GM23338 (cell line): ENCODE measurements at regions not wholly inside any gene's neighbourhood (a gene's known extent, or its start where the extent isn't known, plus 50 kb on each side); places are given as distances from the start of the nearest gene placed in this dataset.

Experiments
- EZH2phosphoT487 ChIP-seq: fragments of 200-600 bp; sonication (generic); IDR thresholded peaks from one replicate; pipeline ENCODE4 v1.8.1; 2018; ENCODE audit warnings: antibody characterized with exemption; ENCODE audit not compliant: unreplicated experiment
- JUNB ChIP-seq: IDR thresholded peaks from one replicate; pipeline ENCODE4 v1.6.1; 2016; ENCODE audit warnings: antibody characterized with exemption; ENCODE audit not compliant: unreplicated experiment
- NANOG ChIP-seq: IDR thresholded peaks from 2 replicates; pipeline ENCODE4 v1.6.1; 2016; ENCODE audit warnings: antibody characterized with exemption, borderline replicate concordance
- POLR2AphosphoS5 ChIP-seq: IDR thresholded peaks from 2 replicates; pipeline ENCODE4 v1.6.1; 2016; ENCODE audit warnings: antibody characterized with exemption, low read depth
- REST ChIP-seq: IDR thresholded peaks from one replicate; pipeline ENCODE4 v1.6.1; 2018; ENCODE audit warnings: antibody characterized with exemption; ENCODE audit not compliant: unreplicated experiment
- ZNF331 ChIP-seq: fragments of 250-450 bp; sonication (Bioruptor Pico); IDR thresholded peaks from 2 replicates; pipeline ENCODE4 v1.5.0; 2020; ENCODE audit warnings: low read depth, mild to moderate bottlenecking, moderate library complexity
- ZNF462 ChIP-seq: fragments of 250-450 bp; sonication (Bioruptor Pico); IDR thresholded peaks from 2 replicates; pipeline ENCODE4 v1.5.0; 2020; ENCODE audit warnings: mild to moderate bottlenecking, moderate library complexity

- TF ChIP-seq ZNF462 (no peak), NANOG (no peak), ZNF331 (no peak), REST (no peak), EZH2phosphoT487 (no peak), JUNB (no peak), POLR2AphosphoS5 (no peak)
Observed at GRCh38 chr20:1810572-1810925, 84.7 kb upstream of the SIRPA start (continued).
